ENCODE measurements at regions not wholly inside any gene's neighbourhood (a gene's known extent, or its start where the extent isn't known, plus 50 kb on each side); places are given as distances from the start of the nearest gene placed in this dataset.

- TF ChIP-seq CTCF (IDR thresholded peaks at IDR 0.05) (no peak), ZFX (IDR thresholded peaks at IDR 0.05; ENCODE audit: borderline replicate concordance) (no peak)
Measured at GRCh38 chr12:25828188-25828587, 130.3 kb upstream of the RASSF8 start.
